H54 (cell line): ENCODE measurements at regions not wholly inside any gene's neighbourhood (a gene's known extent, or its start where the extent isn't known, plus 50 kb on each side); places are given as distances from the start of the nearest gene placed in this dataset.

Experiments used
- DNase-seq: peaks from one replicate; pipeline ENCODE4 v3.0.0; 2011; ENCODE audit warnings: low spot score, mixed read lengths; ENCODE audit not compliant: insufficient read length
- FAIRE-seq: peaks from 3 replicates; lab custom pipeline; 2011; peaks lifted over from hg19 to GRCh38; lab: Jason Lieb, UNC
- POLR2A ChIP-seq: IDR thresholded peaks from 2 replicates; pipeline ENCODE4 v1.6.1; 2011; ENCODE audit warnings: low read depth, mild to moderate bottlenecking, low read length

DNA sequence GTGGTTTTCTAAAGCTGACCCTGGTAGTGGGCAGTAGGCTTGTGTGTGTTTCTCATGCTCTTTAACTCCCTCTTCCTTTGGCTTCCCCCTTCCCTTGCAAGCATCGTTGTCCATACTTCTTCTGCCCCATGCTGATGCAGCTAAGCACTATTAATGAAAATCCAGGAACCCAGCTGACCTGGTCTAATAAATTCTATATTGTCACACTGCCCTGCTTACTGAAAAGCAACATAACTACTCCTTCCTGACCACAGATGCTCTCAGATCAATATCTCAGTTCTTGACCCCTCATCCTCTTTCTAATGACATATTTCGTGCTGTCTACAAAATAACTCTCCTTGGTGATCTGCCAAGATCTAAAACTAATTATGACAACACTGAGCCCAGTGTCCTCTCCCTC is 405.5 kb downstream of the EFNA5 start:
- TF ChIP-seq POLR2A = no peak
- DNase-seq (no peak), FAIRE-seq (no peak)

DNA sequence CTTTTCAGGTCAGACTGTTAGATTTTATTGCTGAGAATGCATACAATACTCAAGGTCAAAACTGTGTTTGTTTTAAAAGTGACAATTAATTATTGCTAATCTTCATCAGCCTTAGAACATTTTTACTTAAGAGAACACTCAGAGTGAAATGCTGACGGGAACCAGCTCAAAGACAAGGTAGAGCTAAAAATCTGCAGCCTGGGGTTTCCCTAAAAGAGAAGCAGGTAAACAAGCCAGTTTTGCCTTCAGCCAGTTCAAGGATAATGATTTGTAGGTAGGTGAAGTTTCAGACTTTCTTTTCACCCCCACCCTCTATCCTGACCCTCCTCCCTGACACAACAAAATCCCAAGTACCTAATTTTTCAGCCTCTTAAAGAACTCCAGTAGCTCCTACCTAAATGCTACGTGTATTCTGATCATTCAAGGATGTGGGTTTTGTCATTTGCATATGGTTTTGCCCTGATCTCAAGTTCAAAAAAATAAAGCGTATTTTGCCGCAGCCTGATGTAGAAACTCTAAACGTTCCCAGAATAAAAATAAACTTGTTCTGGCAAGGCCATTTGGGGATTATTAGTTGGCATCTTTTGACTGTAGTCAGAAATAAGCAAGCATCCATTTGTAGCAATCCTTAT is 407.2 kb downstream of the EFNA5 start:
- DNase-seq = no peak
- no peak for TF ChIP-seq POLR2A
- FAIRE-seq = no peak

DNA sequence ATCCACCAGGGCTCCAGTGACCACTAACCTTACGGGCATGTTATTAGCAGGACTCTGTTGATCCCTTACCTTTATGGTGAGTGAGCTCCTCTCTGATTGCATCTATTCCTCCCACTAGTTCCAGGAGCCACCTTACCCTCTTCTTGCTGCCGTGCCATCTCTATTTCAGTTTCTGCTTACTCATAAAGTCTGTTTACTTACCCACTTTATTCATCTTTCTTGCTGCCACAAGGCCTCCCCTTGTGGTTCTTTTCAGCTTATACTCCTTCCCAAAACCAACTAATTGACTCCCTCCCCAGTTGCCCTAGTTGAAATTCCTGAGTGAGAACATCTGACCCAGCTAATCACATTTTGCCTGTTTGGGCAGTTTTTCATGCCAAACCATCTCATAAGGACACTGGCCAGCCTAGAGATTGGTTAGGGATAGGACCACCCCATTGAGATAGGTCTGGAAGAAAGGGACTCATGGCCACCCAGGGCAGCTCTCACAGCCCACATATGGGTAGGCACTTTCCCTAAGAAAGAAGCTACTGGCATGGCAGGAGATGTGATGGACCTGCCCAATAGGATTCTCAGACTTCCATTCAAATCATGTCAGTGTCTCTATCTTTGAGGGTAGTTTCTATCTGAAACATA is 412.7 kb downstream of the EFNA5 start:
- DNase-seq (no peak), FAIRE-seq (no peak)
- TF ChIP-seq POLR2A = no peak

DNA sequence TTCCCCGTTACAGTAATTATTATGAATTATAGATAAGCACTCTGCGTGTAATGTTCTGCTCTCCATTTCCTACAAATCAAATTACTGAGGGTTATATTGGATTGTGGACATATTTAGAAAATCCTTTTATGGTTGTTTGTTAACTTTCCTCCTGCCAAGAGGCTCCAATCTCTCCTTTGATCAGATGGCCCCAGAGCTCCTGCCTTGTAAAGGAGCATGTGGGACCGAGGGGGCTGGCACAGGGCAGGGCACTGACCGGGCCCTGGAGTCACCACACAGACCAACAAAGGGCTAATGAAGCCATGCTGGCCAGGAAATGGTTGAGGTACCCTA is 415.9 kb downstream of the EFNA5 start:
- no peak for TF ChIP-seq POLR2A
- DNase-seq (no peak), FAIRE-seq (no peak)

DNA sequence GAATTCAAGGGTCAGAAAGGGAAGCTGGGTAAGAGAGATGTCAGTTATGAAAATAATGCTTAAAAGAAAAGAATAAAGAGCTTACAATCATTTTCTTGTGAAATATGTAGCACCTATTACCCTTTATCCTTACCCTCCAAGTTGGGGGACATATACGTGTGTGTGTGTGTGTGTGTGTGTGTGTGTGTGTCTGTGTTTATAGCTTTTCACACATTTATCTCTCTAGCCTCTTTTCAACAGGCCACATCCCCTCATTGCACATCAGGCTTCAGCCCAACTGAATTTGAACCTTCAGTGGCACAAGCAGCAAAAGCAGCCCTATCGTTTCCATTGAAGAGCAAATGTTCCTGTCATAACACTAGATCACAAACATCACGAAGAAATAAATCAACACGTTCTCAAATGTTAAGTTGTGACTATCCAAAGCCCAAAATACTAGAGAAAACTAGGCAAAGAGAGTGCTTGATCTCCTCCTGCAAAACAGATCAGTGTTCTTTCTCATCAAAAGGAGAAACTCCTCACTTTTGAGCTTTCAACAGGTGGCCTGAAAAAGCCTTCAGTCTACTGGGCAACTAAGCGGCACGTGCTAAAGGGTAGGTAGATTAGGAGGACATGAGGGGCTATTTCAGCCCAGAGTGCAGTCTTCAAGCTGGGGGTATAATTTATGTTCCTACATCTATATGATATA is 416.4 kb downstream of the EFNA5 start:
- FAIRE-seq (no peak), DNase-seq (no peak)
- TF ChIP-seq POLR2A = no peak

DNA sequence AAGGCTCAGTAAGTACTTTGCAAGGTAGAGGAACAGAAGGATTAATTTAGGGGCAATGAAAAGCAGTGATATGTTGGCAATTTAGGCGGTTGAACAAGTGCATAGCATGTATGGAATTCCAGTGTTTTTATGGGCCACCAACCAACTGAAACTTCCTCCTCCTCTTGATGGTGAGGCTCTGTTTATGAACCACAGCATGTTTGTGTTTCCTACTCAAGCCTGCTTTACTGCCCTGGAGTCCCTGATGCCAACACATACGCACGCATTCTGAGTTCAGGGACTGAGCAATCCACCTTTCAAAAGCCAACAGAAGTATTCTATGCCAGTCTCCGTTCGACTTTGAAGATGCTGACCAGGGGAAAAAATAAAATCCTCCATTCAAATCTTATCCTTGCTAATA is 417.5 kb downstream of the EFNA5 start:
- no peak for TF ChIP-seq POLR2A
- DNase-seq (no peak), FAIRE-seq (no peak)

DNA sequence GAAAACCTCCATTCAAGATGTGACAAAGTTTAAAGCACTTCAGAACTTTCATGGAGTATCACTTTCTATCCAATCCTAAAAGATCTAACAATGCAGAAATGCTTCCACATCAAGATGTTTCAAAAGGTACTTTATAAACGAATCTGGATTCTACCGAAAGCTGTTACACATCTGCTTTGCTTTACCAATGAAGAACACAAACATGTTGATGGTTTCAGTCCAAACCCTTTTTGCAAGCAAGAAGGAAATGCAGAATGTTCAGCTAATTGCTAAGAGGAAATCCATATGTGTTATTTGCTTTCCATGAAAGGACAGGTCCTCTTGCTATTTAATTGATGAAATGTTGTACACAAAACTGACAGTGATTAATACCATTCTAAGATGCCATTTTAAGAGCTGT is 419.6 kb downstream of the EFNA5 start:
- FAIRE-seq (no peak), DNase-seq (no peak)
- TF ChIP-seq POLR2A = no peak

DNA sequence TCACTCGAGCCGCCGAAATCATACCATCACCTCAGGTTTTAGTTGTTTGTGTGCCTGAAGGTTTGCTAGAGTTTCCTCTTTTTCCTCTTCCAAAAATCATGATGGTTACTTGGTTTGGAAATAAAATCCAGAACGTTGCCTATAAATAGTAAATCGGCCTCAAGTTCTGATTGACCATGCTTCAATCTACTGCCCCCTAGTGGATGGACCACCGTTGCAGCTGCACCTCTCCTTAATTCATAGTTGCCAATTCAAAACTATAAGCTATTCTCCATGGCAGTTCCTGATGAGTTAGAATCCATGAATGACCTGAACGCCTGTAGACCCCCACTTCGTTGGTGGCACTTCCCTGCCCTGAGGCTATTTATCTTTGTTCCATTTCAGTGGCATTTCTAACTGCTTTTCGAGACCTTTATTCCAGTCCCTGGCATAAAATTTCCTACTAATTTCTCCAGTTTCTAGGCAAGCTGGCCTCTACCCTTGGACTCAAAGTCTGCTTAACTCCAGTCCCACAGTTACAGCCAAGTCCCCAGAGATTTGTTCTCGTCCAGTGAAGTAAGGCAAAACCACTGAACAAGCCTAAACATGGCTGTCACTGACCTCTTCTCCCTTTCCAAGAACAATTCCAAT is 422.6 kb downstream of the EFNA5 start:
- FAIRE-seq (peak; percentile 94), DNase-seq (peak; percentile 13)
- no peak for TF ChIP-seq POLR2A

DNA sequence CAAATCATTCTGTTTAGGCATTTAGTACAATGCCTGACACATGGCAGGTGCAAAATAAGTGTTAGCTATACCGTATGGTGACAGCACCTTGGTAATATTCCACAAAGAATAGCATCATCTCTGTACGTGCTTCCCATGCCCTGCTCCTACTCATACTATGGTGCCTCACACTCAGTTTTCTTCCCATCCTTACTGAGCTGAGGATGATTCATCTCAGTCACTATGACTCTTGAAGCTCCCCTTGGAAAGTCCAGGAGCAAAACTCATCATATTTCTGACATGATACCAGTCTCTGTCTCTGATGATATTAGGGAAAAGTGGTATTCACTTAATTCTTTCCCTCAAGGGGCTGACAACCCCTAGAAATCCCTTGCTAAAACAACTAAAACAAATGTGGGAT is 423.3 kb downstream of the EFNA5 start:
- FAIRE-seq = peak; percentile 72
- TF ChIP-seq POLR2A = no peak
- DNase-seq = peak; percentile 9

DNA sequence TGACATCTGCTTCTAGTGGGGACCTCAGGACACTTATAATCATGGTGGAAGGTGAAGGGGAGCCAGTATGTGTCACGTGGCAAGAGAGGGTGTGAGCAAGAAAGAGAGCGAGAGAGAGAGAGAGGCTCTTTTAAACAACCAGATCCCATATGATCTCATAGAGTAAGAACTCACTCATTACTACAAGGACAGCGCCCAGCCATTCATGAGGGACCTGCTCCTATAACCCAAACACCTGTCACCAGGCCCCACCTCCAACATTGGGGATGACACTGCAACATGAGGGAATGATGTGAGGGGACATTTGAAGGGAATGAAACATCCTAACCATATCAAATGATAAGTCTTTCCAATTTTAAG is 427.5 kb downstream of the EFNA5 start:
- TF ChIP-seq POLR2A = no peak
- DNase-seq (no peak), FAIRE-seq (no peak)

DNA sequence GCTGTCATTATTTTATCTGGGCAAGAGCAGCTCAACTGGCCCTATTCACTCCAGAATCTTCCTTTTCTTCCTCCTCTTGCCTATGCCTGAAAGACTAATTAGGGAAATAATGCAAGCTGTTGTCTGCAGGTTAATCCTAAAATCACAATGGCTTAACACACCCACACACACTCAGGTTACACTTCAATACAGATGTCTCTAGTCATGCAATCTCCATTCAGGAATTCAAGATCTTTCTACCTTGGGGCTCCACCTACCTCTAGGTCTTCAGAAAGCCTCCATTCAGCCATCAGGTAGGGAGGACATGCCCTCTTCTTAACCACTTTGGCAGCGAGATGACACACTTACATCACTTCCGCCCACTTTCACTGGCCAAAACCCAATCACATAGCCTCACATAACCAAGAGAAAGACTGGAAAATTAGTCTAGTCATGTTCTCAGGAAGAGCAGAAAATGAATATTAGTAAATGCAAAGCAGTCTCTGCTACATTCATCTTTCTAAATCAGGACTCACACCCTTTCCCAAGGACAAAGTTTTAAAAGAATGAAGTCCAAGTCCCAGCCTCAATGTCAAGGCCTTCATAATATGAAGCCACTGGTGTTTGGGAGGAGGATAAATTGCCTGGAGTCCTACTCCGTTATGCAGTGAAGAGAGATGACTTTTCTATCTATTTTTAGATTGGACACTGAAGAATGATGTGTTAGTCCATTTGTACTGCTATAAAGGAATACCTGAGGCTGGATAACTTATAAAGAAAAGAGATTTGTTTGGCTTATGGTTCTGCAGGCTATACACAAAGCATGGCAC is 428.1 kb downstream of the EFNA5 start:
- no peak for FAIRE-seq
- no peak for TF ChIP-seq POLR2A
- no peak for DNase-seq

DNA sequence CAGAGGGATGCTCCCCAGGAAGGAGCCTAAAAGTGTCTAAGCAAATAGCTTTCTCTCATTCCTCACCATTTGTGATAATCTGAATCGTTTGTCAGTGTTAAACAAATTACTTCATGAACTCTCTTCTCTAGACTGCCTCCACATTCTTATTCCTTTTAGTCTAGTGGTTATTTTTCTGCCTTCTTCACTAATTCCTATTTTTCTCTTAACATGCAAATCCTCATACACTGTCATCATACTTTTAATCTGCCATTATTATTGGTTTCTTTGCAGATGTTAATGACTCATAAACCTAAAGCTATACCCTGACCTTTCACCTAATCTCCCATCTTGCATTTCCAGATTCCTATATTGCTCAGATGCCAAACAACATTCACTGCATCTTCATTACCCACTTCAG is 428.9 kb downstream of the EFNA5 start:
- DNase-seq (no peak), FAIRE-seq (no peak)
- no peak for TF ChIP-seq POLR2A

DNA sequence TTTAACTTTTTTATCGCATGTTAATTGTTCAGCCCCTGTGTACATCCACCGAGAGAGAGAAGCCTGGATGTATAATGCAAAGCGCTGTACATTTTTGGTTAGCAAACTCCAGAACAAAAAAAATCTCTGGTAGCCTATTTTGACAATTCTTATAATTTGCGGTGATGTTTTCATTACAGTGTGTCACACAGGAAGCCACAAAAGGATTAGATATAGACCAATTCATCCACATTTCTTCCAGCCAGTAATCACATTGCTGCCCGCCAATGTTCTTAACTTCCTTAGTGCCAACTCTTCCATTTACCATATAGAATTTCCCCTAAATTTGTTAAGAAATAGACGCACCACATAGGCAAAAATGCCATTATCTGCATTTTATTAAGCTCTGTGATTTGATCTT is 435.6 kb downstream of the EFNA5 start:
- TF ChIP-seq POLR2A = no peak
- DNase-seq = no peak
- no peak for FAIRE-seq

DNA sequence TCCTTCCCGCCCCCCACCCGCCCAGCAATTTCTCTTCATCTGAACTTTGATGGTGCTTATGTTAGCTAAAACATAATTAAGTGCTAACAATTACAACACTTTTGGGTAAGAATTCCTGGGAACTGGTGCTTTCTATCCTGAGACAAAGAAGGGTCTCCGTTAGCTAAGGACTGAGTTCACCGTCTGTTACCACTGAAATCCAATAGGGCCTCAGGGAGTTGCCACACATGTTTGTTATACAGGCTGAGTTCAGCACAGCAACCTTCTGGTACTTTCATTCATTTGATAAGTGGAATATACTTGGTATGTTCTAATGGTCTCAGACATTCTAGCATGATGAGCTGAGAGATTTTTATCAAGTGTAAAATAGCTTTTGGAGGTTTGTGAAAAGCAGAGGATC is 437.9 kb downstream of the EFNA5 start:
- FAIRE-seq (no peak), DNase-seq (no peak)
- no peak for TF ChIP-seq POLR2A
